GM19463 (cell line): ENCODE measurements at regions not wholly inside any gene's neighbourhood (a gene's known extent, or its start where the extent isn't known, plus 50 kb on each side); places are given as distances from the start of the nearest gene placed in this dataset.
A peak's percentile ranks its signal among the peaks of the same experiment; 100 is the strongest.

Experiments used
- ATAC-seq: cut with Tn5 transposase; IDR thresholded peaks from one replicate; pipeline ENCODE4 v1.9.1; 2021; ENCODE audit warnings: mild to moderate bottlenecking, moderate library complexity; ENCODE audit not compliant: unreplicated experiment

DNA sequence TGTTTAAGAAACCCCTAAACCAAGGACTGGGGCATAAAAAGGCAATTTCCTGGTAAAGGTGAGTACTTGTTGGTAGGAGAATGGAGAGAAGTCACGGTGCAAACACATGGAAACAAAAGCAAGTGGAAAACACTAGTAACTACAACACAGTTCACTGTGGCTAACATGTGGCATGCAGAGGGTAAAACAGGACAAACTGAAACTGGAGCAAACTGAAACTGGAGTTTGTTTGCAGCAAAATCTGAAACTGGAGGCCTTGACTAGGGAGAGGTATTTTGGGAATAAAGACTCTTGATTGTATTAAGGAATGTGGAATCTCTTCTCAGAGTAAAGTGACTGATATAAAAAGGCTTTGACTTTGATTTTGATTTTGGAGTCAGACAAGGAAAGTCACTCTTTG lies 376.3 kb upstream of the PRMT6 start:
- no peak for ATAC-seq

DNA sequence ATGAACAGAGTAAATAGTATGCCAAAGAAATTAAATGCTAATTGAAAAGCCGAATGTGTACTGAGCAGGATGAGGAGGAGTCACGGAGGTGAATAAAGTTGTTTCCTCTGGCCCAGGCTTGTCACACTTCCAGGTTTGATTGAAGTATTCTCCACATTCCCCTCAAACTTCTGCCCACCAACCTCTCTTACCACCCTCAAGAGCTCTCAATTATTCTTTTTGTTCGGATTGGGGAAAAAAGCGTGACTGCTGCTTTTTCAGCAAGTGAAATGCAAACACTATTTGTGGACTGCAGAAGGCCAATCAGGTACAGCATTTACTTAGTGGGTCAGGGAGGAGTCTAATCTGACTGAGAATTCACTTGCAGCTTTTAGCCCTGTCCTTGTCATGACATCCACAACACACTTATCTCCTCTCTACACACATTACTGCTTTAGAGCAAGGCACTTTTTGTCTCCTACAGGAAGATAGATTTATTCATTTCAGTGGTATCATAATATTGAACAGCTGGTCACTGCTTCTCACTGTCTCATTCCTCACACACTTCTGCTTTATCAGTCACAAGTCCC lies 375.6 kb upstream of the PRMT6 start:
- ATAC-seq = no peak

DNA sequence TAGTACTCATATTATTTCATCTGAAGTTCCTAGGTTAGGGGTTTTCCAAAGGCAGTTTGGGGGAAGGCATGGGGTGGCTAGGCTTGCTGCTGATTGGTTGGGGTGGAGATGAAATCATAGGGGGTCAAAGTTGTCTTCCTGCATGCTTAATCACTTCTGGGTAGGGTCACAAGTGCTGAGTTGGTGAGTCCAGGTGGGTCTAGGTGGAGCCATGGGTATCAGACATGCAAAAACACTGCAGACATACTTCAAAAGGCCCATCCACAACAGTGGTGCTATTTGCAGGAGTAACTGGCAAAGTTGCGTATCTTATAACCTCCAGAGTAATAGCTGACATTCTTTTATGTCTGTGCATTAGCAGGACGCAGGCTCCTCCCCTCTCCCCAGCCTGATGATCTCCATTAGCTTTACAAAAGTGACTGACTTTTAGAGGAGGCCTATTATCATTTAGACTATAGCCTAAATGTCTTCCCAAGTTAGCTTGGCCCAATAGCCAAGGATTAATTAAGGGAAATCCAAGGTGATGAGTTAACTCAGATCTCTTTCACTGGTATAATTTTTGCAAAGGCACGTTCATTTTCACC lies 374.4 kb upstream of the PRMT6 start:
- ATAC-seq = no peak

DNA sequence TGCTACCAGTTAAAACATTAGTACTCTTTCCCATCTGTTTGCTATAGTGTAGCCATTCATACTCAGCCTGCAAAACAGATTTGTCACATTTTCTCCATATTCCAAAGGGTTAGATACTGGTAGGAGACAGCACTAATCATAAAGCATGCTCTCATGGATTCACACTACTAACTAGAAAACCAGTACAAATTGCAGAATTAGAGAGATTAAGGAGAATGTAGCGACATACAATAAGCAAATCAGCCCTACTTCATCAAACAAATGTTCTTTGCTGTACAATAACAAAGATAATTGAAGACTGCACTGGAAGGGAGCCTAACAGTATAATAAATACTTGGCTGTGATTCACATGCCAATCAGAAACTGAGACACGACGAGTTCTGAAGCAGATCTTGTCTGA lies 368.0 kb upstream of the PRMT6 start:
- no peak for ATAC-seq

DNA sequence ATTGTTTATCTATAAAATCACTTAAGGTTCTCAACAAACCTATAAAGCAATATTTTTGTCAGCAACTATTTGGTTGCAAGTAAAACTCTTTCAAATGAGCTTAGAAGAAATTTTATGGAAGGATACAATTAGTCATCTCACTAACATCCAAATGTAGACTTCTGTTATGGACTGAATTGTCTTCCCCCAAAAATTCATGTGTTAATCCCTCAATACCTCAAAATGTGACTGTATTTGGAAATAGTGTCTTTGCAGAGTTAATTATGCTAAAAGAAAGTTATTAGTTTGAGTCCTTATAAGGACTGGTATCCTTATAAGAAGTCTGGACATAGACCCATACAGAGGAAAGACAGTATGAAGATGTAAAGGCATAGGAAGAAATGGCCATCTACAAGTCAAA lies 357.8 kb upstream of the PRMT6 start:
- ATAC-seq = no peak

DNA sequence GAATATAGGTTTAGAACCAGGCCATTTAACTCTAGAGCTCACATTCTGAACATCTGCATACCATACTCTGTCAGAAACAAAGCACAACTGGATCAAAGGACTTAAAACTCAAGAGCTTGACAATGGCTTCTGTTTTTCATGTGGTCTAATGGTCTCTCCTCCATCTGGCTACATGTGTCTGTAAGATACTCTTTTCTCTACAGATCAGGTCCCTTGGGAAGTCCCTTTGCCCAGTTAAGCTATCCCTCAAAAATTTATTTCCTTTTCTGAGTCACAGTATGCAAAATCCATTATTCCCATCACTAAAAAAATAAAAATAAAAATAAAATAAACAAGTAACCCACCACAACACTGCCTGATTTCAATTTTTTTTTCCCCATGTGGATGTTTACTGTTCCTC lies 357.0 kb upstream of the PRMT6 start:
- no peak for ATAC-seq

DNA sequence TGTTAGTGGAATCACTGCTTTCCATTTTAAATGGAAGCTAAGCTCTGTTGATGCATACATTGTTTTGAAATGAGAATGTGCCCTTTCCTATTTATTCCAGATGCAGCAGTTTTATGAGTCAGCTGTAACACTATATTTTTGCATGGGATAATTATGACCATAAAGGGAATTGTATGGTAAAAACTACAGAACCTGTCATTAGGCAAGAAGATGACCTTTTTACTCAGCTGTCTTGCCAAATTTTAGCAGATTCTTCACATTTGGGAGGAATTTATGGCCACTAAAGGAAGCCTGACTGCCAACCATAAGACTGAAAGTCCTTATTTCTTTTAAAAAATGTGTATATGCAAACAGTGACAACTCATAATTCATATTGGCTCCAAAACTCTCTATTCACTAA lies 356.3 kb upstream of the PRMT6 start:
- no peak for ATAC-seq

DNA sequence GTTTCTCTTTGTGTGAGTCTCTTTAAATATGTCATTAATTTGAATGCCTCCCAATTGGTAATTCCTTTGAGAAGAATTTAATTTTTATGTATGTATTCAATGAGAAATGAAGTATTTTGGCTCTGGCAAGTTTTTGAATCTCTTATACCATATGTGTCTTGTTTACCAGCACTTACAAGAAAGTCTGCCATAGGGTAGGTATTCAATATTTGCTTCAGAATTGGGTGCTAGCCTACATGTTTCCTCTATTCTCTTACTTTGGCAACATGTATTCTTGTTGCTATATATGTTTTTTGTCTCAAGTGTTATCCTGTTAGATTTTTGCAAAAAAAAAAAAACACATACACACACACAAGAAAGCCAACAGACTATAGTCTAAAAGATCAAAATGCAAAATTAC lies 350.5 kb upstream of the PRMT6 start:
- ATAC-seq = no peak

DNA sequence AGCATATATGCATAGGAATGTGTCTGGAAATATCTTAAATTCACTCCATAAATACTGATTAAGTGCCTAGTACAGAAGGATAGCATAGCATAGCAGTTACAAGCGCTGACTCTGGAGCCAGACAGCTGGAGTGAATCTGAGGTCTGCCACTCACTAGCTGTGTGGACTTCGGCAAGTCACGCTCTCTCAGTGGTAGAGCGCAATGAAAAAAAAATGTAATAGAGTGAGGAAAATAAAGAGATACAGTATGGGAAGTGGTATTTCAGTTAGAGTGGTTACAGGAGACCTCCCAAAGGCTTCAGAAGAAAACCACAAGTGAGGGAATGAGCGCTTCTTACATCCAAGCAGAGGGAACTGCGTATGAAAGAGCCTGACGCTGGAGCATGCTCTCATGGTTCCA lies 338.9 kb upstream of the PRMT6 start:
- no peak for ATAC-seq

DNA sequence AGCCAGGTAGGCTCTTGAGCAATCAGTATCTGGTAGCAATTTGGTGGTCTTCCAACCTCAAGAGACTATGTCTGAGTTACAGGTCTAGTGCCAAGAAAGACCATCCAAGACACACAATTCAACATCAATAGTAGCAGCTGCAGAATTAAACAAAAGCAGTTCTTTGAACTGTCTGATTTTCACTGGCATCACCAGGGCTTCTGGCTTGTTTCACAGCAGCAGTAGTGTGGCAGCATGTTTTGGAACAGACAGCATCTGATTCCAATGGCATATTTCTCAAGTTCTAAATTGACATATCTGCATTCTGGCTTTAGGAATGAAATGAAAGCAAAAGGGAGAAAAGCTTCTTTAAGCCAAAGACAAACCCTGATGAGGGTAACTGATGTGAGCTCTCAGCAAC lies 334.7 kb upstream of the PRMT6 start:
- ATAC-seq = no peak

DNA sequence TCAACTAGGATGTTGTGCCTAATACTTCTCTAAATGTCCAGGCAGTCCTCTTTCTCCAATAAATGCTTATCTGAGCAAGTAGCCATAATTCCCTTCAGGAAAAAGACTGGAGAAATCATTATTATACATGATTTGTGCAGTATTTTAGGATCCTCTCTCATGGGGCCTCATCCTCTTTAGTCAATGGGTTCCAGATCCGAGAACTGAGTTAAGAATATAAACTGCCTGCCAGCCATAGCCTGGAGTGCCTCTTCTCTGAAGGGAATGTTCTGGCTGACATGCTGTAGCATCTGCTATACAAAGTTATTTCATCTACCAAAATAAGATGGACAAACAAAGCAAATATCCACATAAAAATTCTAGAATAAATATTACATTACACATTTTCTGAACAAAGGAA lies 334.0 kb upstream of the PRMT6 start:
- ATAC-seq = no peak

DNA sequence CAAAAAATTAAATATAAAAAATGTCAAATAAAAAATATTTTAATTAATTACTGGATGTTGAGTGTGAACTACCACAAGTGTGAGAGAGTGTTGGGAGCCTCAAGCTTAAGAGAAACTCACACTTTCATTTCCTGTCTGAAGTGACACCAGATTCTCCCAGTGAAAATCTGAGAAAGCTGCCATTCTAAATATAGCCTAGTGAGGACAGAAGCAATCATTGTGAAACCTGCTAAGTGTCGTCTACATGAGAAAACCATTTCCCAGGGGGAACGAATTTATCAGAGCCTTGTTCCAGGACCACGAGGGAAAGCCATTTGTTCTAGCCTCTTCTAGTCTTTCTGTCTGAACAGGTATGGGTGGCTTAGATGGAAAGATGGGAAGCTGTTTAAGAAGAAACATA lies 329.3 kb upstream of the PRMT6 start:
- ATAC-seq = peak; percentile 92

DNA sequence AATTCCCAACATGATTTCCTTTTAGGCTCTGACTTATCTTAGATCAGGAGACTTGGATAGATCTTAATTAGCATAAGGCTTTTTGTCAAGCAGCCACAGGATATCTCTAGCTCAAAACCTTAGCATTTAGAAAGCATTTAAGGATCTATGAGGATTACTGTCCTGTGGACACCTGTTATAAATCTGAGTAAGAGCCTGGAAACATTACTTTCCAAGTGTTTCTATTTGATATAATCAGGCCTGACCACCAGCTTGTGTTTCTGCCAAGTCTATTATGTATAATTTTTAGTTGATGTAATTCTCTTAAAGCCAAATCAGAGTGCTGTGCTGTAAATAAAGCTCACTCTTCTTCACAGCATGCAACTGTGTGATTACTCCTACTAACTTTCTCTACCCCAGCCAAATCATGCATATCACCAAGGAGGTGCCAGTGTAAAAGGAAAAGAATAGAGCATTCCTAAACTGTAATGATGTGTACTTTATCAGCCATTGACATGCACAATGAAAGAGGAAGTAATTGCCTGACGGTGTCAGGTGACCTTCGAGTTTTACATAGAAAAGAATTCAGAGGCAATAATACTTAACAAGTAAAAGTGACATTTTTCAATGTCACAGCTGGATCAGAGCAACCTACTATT lies 309.9 kb upstream of the PRMT6 start:
- ATAC-seq = no peak

DNA sequence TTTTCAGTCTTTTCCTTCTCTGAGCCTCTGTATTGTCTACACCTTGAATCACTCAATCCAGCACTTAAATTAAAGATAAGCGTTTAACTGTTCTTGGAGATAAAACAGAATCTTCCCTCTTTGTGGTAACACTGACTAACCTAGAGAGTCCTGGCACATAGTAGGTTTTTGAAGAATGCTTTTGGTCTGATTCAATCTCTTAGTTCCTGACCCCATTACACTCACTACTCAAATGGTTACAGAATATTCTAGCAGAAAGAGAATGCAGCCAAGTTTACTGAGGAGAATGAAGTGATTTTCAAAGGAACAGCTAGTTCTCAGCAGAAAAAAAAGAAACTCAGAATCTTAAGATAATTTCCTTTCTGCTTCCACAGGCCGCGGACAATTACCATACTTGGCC lies 309.2 kb upstream of the PRMT6 start:
- ATAC-seq = no peak

DNA sequence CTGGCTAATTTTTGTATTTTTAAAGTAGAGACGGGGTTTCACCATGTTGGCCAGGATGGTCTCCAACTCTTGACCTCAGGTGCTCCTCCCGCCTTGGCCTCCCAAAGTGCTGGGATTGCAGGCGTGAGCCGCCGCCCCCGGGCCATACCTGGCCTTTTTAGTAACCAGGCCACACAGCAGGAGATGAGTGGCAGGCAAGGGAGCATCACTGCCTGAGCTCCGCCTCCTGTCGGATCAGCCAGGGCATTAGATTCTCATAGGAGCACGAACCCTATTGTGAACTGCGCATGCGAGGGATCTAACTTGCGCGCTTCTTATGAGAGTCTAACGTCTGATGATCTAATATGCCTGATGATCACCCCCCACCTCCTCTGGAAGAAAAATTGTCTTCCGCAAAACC lies 308.7 kb upstream of the PRMT6 start:
- no peak for ATAC-seq

DNA sequence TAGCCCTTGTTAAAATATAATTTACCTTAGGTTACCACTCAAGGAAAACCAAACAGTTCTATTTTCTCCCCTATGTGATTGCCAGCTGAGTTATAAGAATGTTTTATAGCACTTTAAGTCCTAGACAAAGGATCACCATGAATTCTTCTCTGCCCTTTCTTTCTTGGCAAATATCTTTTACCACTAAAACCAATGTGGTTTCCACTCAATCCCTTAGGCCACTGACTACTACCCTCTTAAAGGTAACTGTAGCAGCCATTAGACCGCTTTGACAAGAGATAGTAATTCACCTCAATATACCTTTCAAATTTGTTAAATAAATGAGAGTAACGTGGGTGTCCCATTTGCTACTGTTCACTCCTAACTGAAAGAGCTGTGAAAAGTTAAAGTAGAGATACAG lies 307.9 kb upstream of the PRMT6 start:
- ATAC-seq = no peak

DNA sequence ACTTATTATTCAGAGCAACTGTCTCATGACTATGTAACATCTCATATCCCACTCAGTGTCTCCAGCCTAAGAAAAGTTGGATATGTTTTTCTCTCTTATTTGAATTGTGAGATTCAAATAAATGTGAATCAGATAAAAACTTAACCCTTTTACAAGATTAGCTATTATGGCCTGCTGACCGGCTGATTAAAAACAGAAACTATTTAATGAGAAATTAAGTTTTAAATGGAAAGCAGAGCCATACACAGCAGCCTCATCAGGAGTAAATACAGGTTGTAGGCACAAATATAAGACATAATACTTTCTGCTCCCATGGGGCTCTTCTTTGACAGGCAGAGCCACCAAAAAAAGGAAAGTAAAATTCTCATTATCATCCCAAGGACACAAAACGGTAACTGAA lies 307.0 kb upstream of the PRMT6 start:
- ATAC-seq = no peak

DNA sequence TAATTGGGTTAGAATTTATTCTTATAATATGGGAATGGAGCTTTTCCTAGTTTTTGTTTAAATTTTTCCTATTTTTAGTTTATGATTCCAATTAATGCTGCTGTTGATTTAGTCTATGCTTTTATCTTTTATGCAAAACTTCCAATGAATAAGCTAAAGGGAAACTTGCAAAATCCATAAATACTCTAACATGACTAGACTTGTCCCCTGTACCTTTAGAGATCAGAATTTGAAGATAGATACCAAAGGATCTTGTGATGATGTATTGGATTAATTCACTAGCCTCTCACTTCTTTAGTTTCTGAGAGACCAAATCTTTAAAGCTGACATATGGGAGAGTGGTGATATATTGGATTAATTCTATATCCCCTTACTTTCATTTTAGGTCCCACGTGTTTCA lies 306.6 kb upstream of the PRMT6 start:
- ATAC-seq = no peak

DNA sequence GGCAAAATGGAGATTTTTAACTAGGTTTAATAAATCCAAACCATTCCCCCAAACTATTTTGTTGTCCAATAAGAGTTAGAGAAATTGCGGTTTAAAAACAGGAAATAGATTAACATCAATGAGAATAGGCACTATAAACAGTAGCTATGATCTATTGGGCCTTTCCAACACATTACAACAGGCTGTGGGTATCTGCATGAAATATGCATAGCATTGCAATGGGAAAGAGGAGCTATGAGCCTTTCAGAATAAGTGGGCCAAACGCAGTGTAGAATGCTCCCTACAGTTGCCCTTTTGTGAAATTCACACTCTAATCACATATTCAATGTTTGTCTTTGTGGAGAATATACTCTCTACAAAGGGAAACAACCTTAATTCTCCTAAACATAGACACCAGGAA lies 305.5 kb upstream of the PRMT6 start:
- no peak for ATAC-seq

DNA sequence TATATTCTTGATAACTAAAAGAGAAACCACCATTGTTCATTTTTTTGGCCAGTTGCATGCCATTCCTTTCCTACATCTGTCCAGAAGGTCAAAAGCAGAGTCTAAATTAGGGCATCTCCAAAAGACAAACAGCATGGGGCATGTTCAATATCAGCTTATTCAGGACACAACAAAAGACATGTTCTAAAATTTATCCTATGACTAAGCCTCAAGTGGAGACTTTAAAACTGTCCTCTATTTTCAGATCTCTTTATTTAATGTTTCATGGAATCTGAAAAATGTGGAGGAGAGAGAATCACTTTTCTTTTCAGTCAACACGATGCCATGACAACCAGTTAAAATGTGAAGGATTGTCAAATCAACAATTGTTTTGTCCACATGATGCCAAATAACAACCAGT lies 303.4 kb upstream of the PRMT6 start:
- ATAC-seq = no peak

DNA sequence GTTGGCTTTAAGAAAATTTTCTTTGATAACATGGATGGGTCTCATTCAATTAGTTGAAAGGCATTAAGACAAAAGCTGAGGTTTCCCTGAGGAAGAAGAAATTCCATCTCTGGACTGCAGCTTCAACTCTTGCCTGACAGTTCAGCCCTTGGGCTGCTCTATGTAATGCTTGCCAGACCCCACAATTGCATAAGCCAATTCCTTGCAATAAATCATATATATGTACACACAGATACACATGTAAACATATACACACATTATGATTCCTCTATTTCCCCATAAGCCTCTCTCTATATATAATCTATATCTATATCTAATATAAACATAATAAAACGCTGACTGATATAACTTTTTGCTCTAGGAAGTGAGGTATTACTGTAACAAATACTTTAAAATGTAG lies 301.5 kb upstream of the PRMT6 start:
- no peak for ATAC-seq

DNA sequence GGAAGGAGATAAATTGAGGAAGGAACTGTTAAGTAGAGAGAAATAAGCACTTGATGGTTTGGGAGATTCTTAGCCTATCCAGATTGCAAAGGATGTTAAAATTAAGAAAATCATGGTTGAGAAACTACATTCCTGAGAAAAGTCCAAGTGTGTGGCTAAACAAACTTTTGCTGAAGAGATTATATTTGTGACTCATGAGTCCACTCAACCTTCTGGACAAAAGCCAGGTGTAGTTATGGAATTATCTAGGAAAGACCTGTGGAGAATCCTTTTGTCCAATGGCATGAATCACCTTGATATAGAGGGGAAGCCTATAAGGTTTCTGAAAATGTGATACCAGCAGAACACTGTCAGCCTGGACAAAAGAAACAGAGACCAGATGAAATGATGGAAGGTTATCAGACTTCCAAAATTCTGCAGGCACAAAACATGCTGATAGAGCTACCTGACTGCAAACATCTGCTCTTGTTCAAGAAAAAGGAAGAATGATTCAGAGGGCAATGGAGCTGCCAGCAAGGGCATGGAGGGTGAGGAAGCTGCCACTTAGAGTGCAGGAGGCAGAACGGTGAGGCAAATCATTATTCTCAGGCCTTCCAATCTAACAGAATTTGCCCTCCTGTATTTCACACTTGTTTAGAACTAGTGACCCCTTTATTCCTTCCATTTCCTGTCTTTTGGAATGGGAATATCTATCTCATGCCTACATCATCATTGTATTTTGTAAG lies 300.6 kb upstream of the PRMT6 start:
- ATAC-seq = no peak
